B cell (primary cell): ENCODE measurements at regions not wholly inside any gene's neighbourhood (a gene's known extent, or its start where the extent isn't known, plus 50 kb on each side); places are given as distances from the start of the nearest gene placed in this dataset.

Experiments
- ATAC-seq: fragments of 200-7000 bp; cut with Tn5 transposase; one replicate; pipeline ENCODE4 v1.10.0; 2021; ENCODE audit warnings: low read depth, mild to moderate bottlenecking, moderate number of reproducible peaks, moderate library complexity
- CTCF ChIA-PET: fragments of 350-600 bp; sonication (Branson Sonifier 250); formaldehyde crosslinking; loops from one replicate; lab custom pipeline; 2021; ENCODE audit warnings: antibody characterized with exemption, inconsistent platforms; lab: Charles Lee
- POLR2A ChIA-PET: fragments of 350-600 bp; sonication (Branson Sonifier 250); formaldehyde crosslinking; loops from one replicate; lab custom pipeline; 2021; ENCODE audit warnings: antibody characterized with exemption; lab: Charles Lee
- DNase-seq: peaks from one replicate; pipeline ENCODE4 v3.0.0; 2013
- H2AFZ ChIP-seq: 2 replicates; pipeline ENCODE4 v1.6.1; 2012; ENCODE audit warnings: mild to moderate bottlenecking, low read depth, low read length; ENCODE audit not compliant: insufficient read depth, poor library complexity, severe bottlenecking
- H3K27ac ChIP-seq, 2 donors: 1 replicate in 1 of 2; 2 replicates in 1 of 2; pipeline ENCODE4 v1.5.1; 2012 to 2013; ENCODE audit warnings: low read length in 2 of 2, mild to moderate bottlenecking in 2 of 2, moderate library complexity in 1 of 2
- H3K27me3 ChIP-seq, 4 experiments: fragments of 200-600 bp in 1 of 4; sonication (generic) in 1 of 4; replicated peaks in 1 of 4; 1 replicate in 2 of 4; 2 replicates in 2 of 4; pipeline versions ENCODE4 v1.6.1 to v1.7.0; 2013 to 2016; ENCODE audit warnings: low read length in 3 of 4, mild to moderate bottlenecking in 2 of 4, mixed read lengths in 1 of 4, moderate library complexity in 1 of 4; ENCODE audit not compliant: insufficient read depth in 4 of 4, control insufficient read depth in 3 of 4; ENCODE audit errors: control extremely low read depth in 1 of 4
- H3K36me3 ChIP-seq, 2 experiments: replicated peaks in 1 of 2; 1 replicate in 1 of 2; 2 replicates in 1 of 2; pipeline versions ENCODE4 v1.6.1 to v1.7.1; 2013; ENCODE audit warnings: low read length in 1 of 2; ENCODE audit not compliant: insufficient read depth in 2 of 2, control insufficient read depth in 1 of 2; ENCODE audit errors: control extremely low read depth in 1 of 2, extremely low read depth in 1 of 2
- H3K4me1 ChIP-seq, 2 donors: fragments of 200-600 bp in 1 of 2; sonication (generic) in 1 of 2; 1 replicate in 1 of 2; 2 replicates in 1 of 2; pipeline versions ENCODE4 v1.5.1 to v1.6.1; 2013 to 2017; ENCODE audit warnings: low read length in 2 of 2; ENCODE audit not compliant: control insufficient read depth in 2 of 2, insufficient read depth in 2 of 2
- H3K4me2 ChIP-seq: replicated peaks from 2 replicates; pipeline ENCODE3; 2012; ENCODE audit warnings: mild to moderate bottlenecking, low read depth, low read length; ENCODE audit not compliant: poor library complexity, severe bottlenecking
- H3K4me3 ChIP-seq, 5 experiments: fragments of 200-600 bp in 1 of 5; sonication (generic) in 1 of 5; 1 replicate in 3 of 5; 2 replicates in 2 of 5; pipeline versions ENCODE4 v1.5.1 to v1.7.0; 2011 to 2016; ENCODE audit warnings: low read length in 4 of 5, mild to moderate bottlenecking in 4 of 5, low read depth in 2 of 5, control low read depth in 1 of 5, moderate library complexity in 1 of 5; ENCODE audit not compliant: insufficient read depth in 1 of 5; ENCODE audit errors: control extremely low read depth in 1 of 5, extremely low read depth in 1 of 5
- H3K79me2 ChIP-seq: fragments of 200-600 bp; sonication (generic); one replicate; pipeline ENCODE4 v1.6.0; 2016; ENCODE audit warnings: low read length; ENCODE audit not compliant: control insufficient read depth, insufficient read depth
- H3K9ac ChIP-seq: fragments of 200-600 bp; sonication (generic); 2 replicates; pipeline ENCODE4 v1.6.1; 2017; ENCODE audit warnings: mild to moderate bottlenecking, low read length, moderate library complexity
- H3K9me3 ChIP-seq, 3 donors: one replicate each; pipeline versions ENCODE4 v1.6.1 to v1.7.1; 2013; ENCODE audit warnings: low read length in 2 of 3; ENCODE audit not compliant: control insufficient read depth in 2 of 3, insufficient read depth in 1 of 3; ENCODE audit errors: control extremely low read depth in 1 of 3
- H4K20me1 ChIP-seq: 2 replicates; pipeline ENCODE4 v1.6.0; 2012; ENCODE audit warnings: mild to moderate bottlenecking, low read length; ENCODE audit not compliant: insufficient read depth, control insufficient read depth, poor library complexity, severe bottlenecking
- H3K27ac Mint-ChIP-seq: one replicate; pipeline ENCODE4 v1.8.0; 2021; ENCODE audit warnings: mixed read lengths
- H3K27me3 Mint-ChIP-seq: one replicate; pipeline ENCODE4 v1.8.0; 2021; ENCODE audit warnings: mixed read lengths
- H3K4me1 Mint-ChIP-seq: one replicate; pipeline ENCODE4 v1.8.0; 2021; ENCODE audit warnings: mixed read lengths
- H3K4me3 Mint-ChIP-seq: one replicate; pipeline ENCODE4 v1.8.0; 2021; ENCODE audit warnings: mixed read lengths
- H3K9me3 Mint-ChIP-seq: one replicate; pipeline ENCODE4 v1.8.0; 2022; ENCODE audit warnings: mixed read lengths; ENCODE audit not compliant: insufficient read depth
- CTCF ChIP-seq: fragments of 200-600 bp; IDR thresholded peaks from one replicate; pipeline ENCODE4 v1.8.0; 2022; ENCODE audit warnings: antibody characterized with exemption, mild to moderate bottlenecking
- EZH2 ChIP-seq: IDR thresholded peaks from 2 replicates; pipeline ENCODE4 v1.6.1; 2012; ENCODE audit warnings: borderline replicate concordance, low read depth, mild to moderate bottlenecking, moderate library complexity, low read length; ENCODE audit not compliant: insufficient read depth, poor library complexity, severe bottlenecking
- WGBS: methylation state at CpG from one replicate; pipeline ENCODE4 v1.1.5; 2013; ENCODE audit warnings: missing lambda C conversion rate; ENCODE audit not compliant: insufficient coverage; 5-methylcytosine and 5-hydroxymethylcytosine counted together
- intact Hi-C: fragments of 100-400 bp; cut with micrococcal nuclease; formaldehyde crosslinking; loops from one replicate; pipeline ENCODE4 v1.10.0; 2022

DNA sequence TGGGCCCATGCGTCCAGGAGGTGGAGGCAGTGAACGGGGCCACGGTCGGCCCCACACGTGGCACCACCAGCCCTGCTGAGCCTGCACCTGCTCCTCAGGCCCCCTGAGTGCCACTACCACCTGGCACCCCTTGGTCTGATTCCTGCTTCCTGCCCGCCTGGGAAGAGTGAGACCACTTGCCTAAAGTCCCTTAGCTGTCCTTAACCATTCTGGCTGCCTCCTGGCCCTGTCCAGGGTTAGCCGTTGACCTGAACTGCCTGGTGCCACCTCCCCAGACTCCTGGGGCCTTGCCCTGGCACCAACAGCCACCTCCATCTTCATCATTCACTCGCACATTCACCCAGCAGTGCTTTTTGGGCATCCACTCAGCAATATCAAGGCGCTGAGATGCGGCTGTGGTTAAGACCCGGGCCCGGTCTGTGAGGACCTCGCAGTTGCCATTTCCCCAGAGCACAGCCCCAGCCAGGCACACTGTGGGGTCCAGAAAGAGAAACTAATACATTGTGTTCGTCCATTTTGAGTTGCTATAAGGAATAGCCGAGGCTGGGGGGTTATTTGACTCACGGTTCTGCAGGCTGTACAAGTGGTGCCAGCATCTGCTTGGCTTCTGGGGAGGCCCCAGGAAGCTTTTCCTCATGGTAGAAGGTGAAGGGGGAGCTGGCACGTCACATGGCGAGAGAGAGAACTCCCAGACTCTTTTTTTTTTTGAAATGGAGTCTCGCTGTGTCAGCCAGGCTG lies 318.4 kb downstream of the SEC14L1 start:
- no peak overlapping the region for H2AFZ ChIP-seq
- Mint-ChIP-seq H3K4me1 (peaks cover 89% of the 10 kb centered on the region), H3K27ac (peak overlapping the region; percentile 100), H3K9me3 (no peaks in the 10 kb centered on the region), H3K27me3 (no peaks in the 10 kb centered on the region), H3K4me3 (peak overlapping the region; percentile 94)
- H3K4me3 ChIP-seq = peak overlapping the region in 2 of 5 experiments; percentile 9 to 17
- no peaks in the 10 kb centered on the region for H3K27me3 ChIP-seq
- H3K4me1 ChIP-seq = peaks cover 95 to 100% of the 10 kb centered on the region in 2 donors
- H3K27ac ChIP-seq = peak overlapping the region; percentile 77 to 96
- 48% methylated on average over 17 of the region's 19 CpGs for WGBS
- peaks cover 4% of the 10 kb centered on the region for H4K20me1 ChIP-seq
- peaks cover 0 to 20% of the 10 kb centered on the region in 2 experiments for H3K36me3 ChIP-seq
- H3K79me2 ChIP-seq = peaks cover 98% of the 10 kb centered on the region
- no peaks in the 10 kb centered on the region for H3K9me3 ChIP-seq
- TF ChIP-seq EZH2 = no peak
- no peak for TF ChIP-seq CTCF
- CTCF ChIA-PET = interaction anchor here (0.6 to 5.6 kb wide), 15 partner anchors 8 to 128 kb away, joined by 3 to 31 read pairs (median 8); no protein-coding TSS in a partner anchor
- no peak for DNase-seq
- POLR2A ChIA-PET = interaction anchor here (0.6 to 3.2 kb wide), 20 partner anchors 8 to 1007 kb away, joined by 3 to 25 read pairs (median 5); partner anchors contain the start of gene TNRC6C
- intact Hi-C loops = loop anchor here (10.0 kb wide), 1 partner anchor 374 kb away; no protein-coding TSS in a partner anchor
- peak overlapping the region; percentile 62 for H3K9ac ChIP-seq
- ATAC-seq = no peak
- peak overlapping the region; percentile 96 for H3K4me2 ChIP-seq
